ENCODE measurements at regions not wholly inside any gene's neighbourhood (a gene's known extent, or its start where the extent isn't known, plus 50 kb on each side); places are given as distances from the start of the nearest gene placed in this dataset.

- no peak overlapping the region for H3K4me3 ChIP-seq (replicated peaks in 1 of 3; ENCODE audit: insufficient read depth in 1 of 3, low read depth in 1 of 3, low read length in 3 of 3)
- FAIRE-seq (no peak), DNase-seq (ENCODE audit: low read depth, low spot score) (no peak)
- dilution Hi-C loops (cut with MboI; ENCODE audit: extremely low pct_ligation_motif_present, low sequenced_read_pairs): no loop called here
- H3K4me2 ChIP-seq (ENCODE audit: insufficient read depth, low read length): no peak overlapping the region
- no peaks in the 10 kb centered on the region for H3K36me3 ChIP-seq (ENCODE audit: control insufficient read depth in 2 of 2, extremely low read depth in 1 of 2, insufficient read depth in 2 of 2, low read length in 2 of 2)
- H3K9me1 ChIP-seq (replicated peaks; ENCODE audit: control insufficient read depth, extremely low read depth, insufficient read depth, low read length): no peaks in the 10 kb centered on the region
- no peaks in the 10 kb centered on the region for H3K9me3 ChIP-seq (replicated peaks; ENCODE audit: control insufficient read depth, insufficient read depth, low read length)
- H3K4me1 ChIP-seq (ENCODE audit: control insufficient read depth, extremely low read depth, insufficient read depth, low read length): no peaks in the 10 kb centered on the region
- H3K27me3 ChIP-seq (ENCODE audit: control insufficient read depth in 2 of 2, insufficient read depth in 2 of 2, low read length in 2 of 2): peaks cover 0 to 1% of the 10 kb centered on the region in 2 experiments
- H3K27ac ChIP-seq (ENCODE audit: insufficient read depth, low read depth, low read length): no peak overlapping the region
- no peak overlapping the region for H3K9ac ChIP-seq (replicated peaks; ENCODE audit: extremely low read depth, insufficient read depth, low read length)
- intact Hi-C loops (cut with micrococcal nuclease): no loop called here
- BruUV-seq (replicated peaks): no TSS peak
- H3K79me2 ChIP-seq (ENCODE audit: control insufficient read depth, insufficient read depth, low read length): no peaks in the 10 kb centered on the region
- POLR2A ChIA-PET: no interaction called here
- H4K20me1 ChIP-seq (replicated peaks; ENCODE audit: control insufficient read depth, extremely low read depth, insufficient read depth, low read length): no peaks in the 10 kb centered on the region
- CTCF ChIA-PET: no interaction called here
- no peak for TF ChIP-seq MAX (IDR thresholded peaks at IDR 0.05; ENCODE audit: insufficient read depth, insufficient read length)
- TF ChIP-seq CTCF (IDR thresholded peaks at IDR 0.05; ENCODE audit: extremely low read depth in 1 of 2, insufficient read depth in 1 of 2, low read depth in 1 of 2, low read length in 2 of 2): no peak
- TF ChIP-seq FOS (IDR thresholded peaks at IDR 0.05; ENCODE audit: borderline replicate concordance, insufficient read depth, low read length): no peak
- TF ChIP-seq EZH2 (IDR thresholded peaks at IDR 0.05; ENCODE audit: borderline replicate concordance, low read depth, low read length, severe bottlenecking): no peak
- TF ChIP-seq POLR2A (IDR thresholded peaks at IDR 0.05; ENCODE audit: low read depth, low read length): no peak
- TF ChIP-seq MYC (IDR thresholded peaks at IDR 0.05; ENCODE audit: low read depth, low read length): no peak
- TF ChIP-seq JUN (IDR thresholded peaks at IDR 0.05; ENCODE audit: borderline replicate concordance, insufficient read depth, insufficient read length, low read depth): no peak
- no peak for TF ChIP-seq POLR2AphosphoS5 (IDR thresholded peaks at IDR 0.05; ENCODE audit: insufficient read depth, low read depth, low read length)
- TF ChIP-seq GATA2 (IDR thresholded peaks at IDR 0.05; ENCODE audit: insufficient read depth, insufficient read length, low read depth, low read length): no peak
- H2AFZ ChIP-seq (ENCODE audit: low read depth, low read length): no peak overlapping the region
These were observed 129.2 kb upstream of the MAN2A1 start for GRCh38 chr5:109560554-109560953.
